ENCODE measurements at regions not wholly inside any gene's neighbourhood (a gene's known extent, or its start where the extent isn't known, plus 50 kb on each side); places are given as distances from the start of the nearest gene placed in this dataset.

GRCh38 chr18:77671456-77672167, 422.0 kb downstream of the GALR1 start:
- no peak for TF ChIP-seq TAF1 (IDR thresholded peaks at IDR 0.05; ENCODE audit: borderline replicate concordance, insufficient read depth, low read length)
- no peak for TF ChIP-seq POLR2AphosphoS5 (IDR thresholded peaks at IDR 0.05; ENCODE audit: low read depth, low read length)
- TF ChIP-seq REST (IDR thresholded peaks at IDR 0.05; ENCODE audit: insufficient read depth in 1 of 2, low read depth in 2 of 2, low read length in 2 of 2): no peak
- no peak for TF ChIP-seq SIN3A (IDR thresholded peaks at IDR 0.05; ENCODE audit: borderline replicate concordance, insufficient read depth, low read length)
